ENCODE measurements at regions not wholly inside any gene's neighbourhood (a gene's known extent, or its start where the extent isn't known, plus 50 kb on each side); places are given as distances from the start of the nearest gene placed in this dataset.
"Not testable (repeated sequence)": the region's sequence is repeated elsewhere in the genome, so short reads cannot be mapped to it uniquely, and the experiment has no call there.

GRCh38 chr17:30596948-30597775 is 120.0 kb downstream of the GOSR1 start:
- H3K4me3 Mint-ChIP-seq; H3K9me3 ChIP-seq (ENCODE audit: control extremely low read depth in 1 of 3, control insufficient read depth in 2 of 3, insufficient read depth in 1 of 3, low read length in 2 of 3); H3K27me3 ChIP-seq (replicated peaks in 1 of 4; ENCODE audit: control extremely low read depth in 1 of 4, control insufficient read depth in 3 of 4, insufficient read depth in 4 of 4, low read length in 3 of 4); H3K27ac ChIP-seq (ENCODE audit: low read length in 2 of 2); intact Hi-C loops (cut with micrococcal nuclease); H3K4me2 ChIP-seq (replicated peaks; ENCODE audit: low read depth, low read length, poor library complexity, severe bottlenecking); H4K20me1 ChIP-seq (ENCODE audit: control insufficient read depth, insufficient read depth, low read length, poor library complexity, severe bottlenecking); H3K4me3 ChIP-seq (ENCODE audit: control extremely low read depth in 1 of 5, extremely low read depth in 1 of 5, insufficient read depth in 1 of 5, low read depth in 2 of 5, low read length in 4 of 5); H3K27ac Mint-ChIP-seq; H3K9ac ChIP-seq (ENCODE audit: low read length); DNase-seq; ATAC-seq (ENCODE audit: low read depth); H2AFZ ChIP-seq (ENCODE audit: insufficient read depth, low read depth, low read length, poor library complexity, severe bottlenecking); H3K9me3 Mint-ChIP-seq (ENCODE audit: insufficient read depth); H3K27me3 Mint-ChIP-seq; POLR2A ChIA-PET; H3K36me3 ChIP-seq (replicated peaks in 1 of 2; ENCODE audit: control extremely low read depth in 1 of 2, control insufficient read depth in 1 of 2, extremely low read depth in 1 of 2, insufficient read depth in 2 of 2, low read length in 1 of 2): not testable (repeated sequence)
- peaks cover 15% of the 10 kb centered on the region for H3K79me2 ChIP-seq (ENCODE audit: control insufficient read depth, insufficient read depth, low read length)
- WGBS (ENCODE audit: insufficient coverage) = no CpG with 5 or more reads among the region's 8 CpGs
- H3K4me1 Mint-ChIP-seq = peaks cover 19% of the 10 kb centered on the region
- CTCF ChIA-PET = interaction anchor here (0.7 kb wide), 1 partner anchor 130 kb away, joined by 6 read pairs; no protein-coding TSS in a partner anchor
- peaks cover 14 to 17% of the 10 kb centered on the region in 2 donors for H3K4me1 ChIP-seq (ENCODE audit: control insufficient read depth in 2 of 2, insufficient read depth in 2 of 2, low read length in 2 of 2)

GRCh38 chr17:30594953-30595371 is 117.8 kb downstream of the GOSR1 start:
- intact Hi-C loops (cut with micrococcal nuclease); H3K4me3 Mint-ChIP-seq; H3K9ac ChIP-seq (ENCODE audit: low read length); ATAC-seq (ENCODE audit: low read depth); DNase-seq; CTCF ChIA-PET; H3K4me2 ChIP-seq (replicated peaks; ENCODE audit: low read depth, low read length, poor library complexity, severe bottlenecking); H3K4me3 ChIP-seq (ENCODE audit: control extremely low read depth in 1 of 5, extremely low read depth in 1 of 5, insufficient read depth in 1 of 5, low read depth in 2 of 5, low read length in 4 of 5); POLR2A ChIA-PET; H3K27ac ChIP-seq (ENCODE audit: low read length in 2 of 2); H3K27ac Mint-ChIP-seq; H3K9me3 Mint-ChIP-seq (ENCODE audit: insufficient read depth); H3K36me3 ChIP-seq (replicated peaks in 1 of 2; ENCODE audit: control extremely low read depth in 1 of 2, control insufficient read depth in 1 of 2, extremely low read depth in 1 of 2, insufficient read depth in 2 of 2, low read length in 1 of 2); H3K27me3 Mint-ChIP-seq; H3K9me3 ChIP-seq (ENCODE audit: control extremely low read depth in 1 of 3, control insufficient read depth in 2 of 3, insufficient read depth in 1 of 3, low read length in 2 of 3); H4K20me1 ChIP-seq (ENCODE audit: control insufficient read depth, insufficient read depth, low read length, poor library complexity, severe bottlenecking); H2AFZ ChIP-seq (ENCODE audit: insufficient read depth, low read depth, low read length, poor library complexity, severe bottlenecking); H3K27me3 ChIP-seq (replicated peaks in 1 of 4; ENCODE audit: control extremely low read depth in 1 of 4, control insufficient read depth in 3 of 4, insufficient read depth in 4 of 4, low read length in 3 of 4); H3K4me1 ChIP-seq (ENCODE audit: control insufficient read depth in 2 of 2, insufficient read depth in 2 of 2, low read length in 2 of 2); H3K79me2 ChIP-seq (ENCODE audit: control insufficient read depth, insufficient read depth, low read length); H3K4me1 Mint-ChIP-seq: not testable (repeated sequence)
- WGBS (ENCODE audit: insufficient coverage) = 100% methylated on average over 3 of the region's 10 CpGs
